Limb (tissue), 2 donors: ENCODE measurements at regions not wholly inside any gene's neighbourhood (a gene's known extent, or its start where the extent isn't known, plus 50 kb on each side); places are given as distances from the start of the nearest gene placed in this dataset.

Source experiments
- DNase-seq, 2 donors: peaks; one replicate each; pipeline ENCODE4 v3.0.0-alpha.2; 2016; ENCODE audit errors: extremely low spot score in 2 of 2

DNA sequence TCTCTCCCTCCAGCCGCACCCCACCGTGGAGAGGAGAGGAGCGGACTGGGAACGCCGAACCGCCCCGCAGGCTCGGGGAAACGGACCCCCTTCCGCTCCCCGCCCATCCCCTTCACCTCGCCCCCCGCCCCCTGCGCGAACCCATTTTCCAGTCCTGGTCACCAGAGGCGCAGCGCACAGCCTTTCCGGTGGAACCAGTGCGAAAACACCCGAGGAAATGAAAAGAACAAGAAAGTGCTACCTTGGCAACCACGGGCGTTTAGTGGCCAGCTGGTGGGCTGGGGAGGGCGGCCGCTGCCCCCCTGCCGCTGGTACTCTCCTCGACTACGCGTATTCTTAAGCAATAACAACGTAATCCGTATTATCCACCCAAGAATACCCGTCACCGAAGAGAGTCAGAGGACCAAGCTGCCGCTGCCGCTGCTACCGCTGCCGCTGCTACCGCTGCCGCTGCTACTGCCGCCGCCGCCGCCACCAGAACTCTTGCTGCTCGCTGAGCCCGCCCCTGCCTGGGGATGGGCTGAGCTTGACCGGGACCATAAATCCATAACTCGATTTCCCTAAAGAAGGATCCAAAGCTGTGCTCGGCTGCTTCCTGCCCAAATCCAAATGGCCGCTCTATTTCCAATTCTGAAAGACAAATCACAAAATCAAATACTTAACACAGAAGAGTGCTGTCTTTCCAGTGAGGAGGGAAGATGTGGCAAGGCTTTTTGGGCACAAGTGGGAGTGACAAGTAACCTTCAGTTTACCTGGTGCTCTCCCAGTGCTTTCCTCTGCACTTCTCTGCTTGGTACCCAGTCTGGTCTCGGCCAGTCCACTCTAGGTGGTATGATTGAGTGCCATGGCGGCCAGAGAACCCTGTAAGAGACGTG, 125.2 kb upstream of the DPYD start:
- DNase-seq: peak in 1 of 2 donors; percentile 64

DNA sequence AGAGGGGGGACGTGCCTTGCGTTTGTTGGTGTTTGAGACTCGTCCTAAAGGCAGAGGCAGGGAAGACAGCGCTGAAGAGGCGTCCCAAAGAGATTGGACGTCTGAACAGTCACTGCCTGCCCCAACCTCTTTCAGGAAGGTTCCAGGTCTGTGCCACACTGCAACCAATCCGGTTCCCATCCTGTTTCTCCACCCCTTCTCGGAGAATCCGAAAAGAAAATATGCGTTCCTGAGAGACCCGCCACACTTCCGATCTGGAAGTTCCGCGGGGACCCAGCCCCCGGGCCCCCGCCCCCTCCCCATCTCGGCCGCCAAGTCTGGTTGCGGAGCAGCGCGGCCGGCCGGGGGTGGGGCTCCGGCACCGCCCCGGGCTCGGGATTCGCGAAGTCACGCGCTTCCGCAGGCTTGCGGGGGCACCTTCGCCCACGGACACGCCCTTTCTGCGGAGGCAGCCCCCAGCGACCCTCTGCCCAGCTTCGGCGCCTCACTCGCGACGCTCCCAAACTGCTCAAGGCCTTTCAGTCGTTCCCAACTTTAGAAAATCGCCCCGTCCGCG, 124.5 kb upstream of the DPYD start:
- peak in 1 of 2 donors; percentile 58 for DNase-seq

DNA sequence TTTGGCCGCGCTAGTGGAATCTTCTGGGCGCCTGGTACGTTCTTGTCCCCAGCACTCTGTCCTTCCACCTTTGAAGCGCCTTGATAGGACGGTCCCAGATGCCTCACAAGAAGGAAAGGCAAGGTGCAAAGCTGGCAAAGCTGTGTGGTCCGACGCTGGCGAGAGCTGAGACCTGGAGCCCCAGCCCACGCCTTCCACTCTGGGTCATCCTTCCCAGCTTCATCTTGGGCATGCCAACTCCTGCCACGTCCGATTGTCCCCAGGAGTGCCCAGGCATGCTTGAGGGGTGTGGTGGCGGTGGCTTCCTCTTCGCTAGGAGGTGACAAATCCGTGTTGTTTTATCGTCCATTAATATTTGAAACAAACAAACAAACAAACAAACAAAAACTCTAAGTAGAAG, 123.9 kb upstream of the DPYD start:
- DNase-seq: peak in 1 of 2 donors; percentile 34

DNA sequence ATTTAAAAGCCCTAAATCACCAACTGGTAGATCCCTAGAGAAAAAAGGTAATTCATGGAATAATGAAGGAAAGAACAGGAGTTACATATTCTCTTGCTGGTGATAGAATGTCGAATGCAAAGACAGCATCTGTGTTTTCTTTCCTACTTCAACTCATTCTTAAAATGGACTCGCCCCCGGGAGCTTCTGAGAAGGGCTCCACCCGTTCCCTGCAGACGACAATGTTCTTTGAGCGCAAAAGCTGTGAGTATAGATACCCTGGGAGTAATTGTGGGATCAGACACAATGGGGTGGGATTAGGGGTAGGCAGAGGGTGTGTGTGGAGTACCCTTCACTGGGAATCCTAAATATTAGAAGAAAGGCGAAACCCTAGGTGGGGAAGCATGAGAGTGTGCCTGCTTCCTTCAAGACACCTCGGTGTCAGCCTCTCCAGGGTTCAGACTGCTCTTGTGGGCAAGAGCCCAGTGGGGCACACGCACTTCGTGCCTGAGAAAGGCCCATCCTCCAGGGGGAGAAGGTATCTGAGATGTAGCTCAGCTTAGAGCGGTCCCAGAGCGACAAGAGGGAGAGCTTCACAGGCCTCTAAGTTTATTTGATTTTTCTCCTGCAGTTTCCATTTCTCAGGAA, 123.3 kb upstream of the DPYD start:
- DNase-seq: peak in 1 of 2 donors; percentile 29

DNA sequence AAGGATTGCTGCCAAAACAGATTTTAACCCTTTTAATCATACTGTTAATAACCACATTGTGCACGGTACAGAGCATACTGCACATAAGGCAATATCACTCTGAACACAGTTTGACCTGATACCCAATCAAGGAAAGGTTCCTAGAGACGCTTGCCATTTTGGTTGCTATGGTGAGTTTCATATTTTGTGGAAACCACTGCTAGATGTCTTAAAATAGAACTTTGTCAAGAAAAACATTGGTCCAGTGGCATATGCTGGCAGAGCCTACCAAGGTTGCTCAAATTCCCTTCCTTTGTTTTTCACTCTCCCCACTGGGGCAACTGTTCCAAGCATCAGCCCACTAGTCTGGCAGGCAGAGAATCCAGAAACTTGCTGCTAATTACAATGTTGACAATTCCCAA, 114.8 kb upstream of the DPYD start:
- no peak for DNase-seq

DNA sequence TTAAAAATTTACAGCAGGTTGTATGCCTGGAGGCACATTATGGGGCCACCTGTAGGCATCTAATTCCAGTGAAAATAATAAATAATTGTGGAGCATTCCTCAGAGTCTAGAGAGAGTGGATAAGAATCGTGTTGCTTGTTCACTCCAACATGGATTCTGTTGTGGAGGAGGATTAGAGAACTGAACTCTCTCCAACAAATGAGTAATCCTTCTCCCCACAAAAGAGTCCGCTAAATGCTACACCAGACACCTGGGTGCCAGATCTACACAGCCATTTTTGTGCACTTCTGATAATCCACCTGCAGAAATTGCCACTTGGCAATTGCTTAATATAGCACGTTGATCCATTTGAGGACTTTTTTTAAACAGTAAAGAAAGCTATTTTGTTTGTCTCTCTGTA, 113.7 kb upstream of the DPYD start:
- DNase-seq: no peak

DNA sequence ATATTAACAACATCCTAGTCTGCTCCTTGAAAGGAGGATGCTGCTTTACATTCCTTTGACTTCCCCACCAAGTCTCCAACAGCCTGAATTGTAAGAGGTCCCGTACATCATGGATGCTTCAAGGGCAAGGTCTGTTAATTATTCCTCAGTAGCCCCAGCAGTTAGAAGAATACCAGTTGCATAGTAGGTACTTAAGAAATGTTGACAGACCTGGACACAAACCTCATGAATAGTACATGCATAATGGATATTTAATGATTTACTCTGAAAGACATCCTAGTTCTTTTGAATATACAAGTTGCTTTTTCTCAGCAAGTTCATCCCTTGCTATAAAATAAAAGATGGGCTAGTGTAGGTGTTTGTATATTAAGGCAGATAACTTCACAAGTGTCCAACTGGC, 112.1 kb upstream of the DPYD start:
- no peak for DNase-seq

DNA sequence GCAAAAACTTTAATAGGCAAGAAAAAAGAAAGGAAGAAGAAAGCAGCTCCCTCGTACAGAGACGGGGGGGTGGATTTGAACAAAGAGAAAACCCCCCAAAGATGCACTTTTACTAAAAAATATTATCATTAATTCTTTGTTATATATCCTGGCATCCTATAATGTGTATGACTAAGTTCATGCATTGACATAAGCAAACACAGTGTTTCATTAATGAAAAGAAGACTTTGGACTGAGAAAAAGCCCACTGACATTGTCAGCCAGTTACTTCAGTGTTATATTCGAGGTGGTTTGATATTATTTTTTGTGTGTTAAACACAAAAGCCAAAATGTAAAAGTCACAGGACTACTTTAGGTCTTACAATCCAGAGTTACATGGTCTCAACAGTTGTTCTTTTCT, 110.1 kb upstream of the DPYD start:
- no peak for DNase-seq

DNA sequence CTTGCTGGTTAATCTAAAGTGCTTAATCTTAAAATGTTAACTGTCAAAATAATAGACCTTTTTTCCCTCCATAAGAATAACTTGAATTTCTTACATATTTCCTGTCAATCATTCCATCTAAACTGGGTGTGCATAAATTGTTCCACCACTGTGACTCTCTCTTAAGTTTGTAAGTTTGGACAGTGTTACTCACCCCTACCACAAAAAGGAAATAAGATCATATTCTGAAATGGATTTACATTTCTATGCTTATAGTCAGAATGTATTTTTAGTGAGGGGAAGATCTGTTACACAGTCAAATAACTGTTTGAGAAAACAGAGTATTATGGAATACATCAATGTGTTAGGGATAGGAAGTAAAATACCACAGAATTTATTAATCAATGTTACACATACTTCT, 109.6 kb upstream of the DPYD start:
- DNase-seq: no peak

DNA sequence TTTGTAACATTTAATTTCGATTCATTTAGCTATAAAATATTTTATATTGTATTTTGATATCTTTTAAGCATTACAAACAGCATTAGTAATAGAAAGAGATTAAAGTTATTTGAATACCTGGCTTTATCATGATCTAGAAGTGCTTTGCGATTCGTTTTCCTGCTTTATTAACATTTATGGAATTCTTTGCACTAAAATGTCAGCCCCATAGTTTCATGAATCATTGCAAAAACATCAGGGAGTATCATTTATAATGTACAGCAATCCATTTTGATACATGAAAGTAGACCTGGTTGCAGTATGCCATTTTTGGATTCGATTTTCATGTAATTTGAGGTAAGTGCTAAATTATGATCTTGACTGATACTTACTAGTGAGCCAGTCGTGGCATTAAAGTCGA, 108.0 kb upstream of the DPYD start:
- DNase-seq: no peak

DNA sequence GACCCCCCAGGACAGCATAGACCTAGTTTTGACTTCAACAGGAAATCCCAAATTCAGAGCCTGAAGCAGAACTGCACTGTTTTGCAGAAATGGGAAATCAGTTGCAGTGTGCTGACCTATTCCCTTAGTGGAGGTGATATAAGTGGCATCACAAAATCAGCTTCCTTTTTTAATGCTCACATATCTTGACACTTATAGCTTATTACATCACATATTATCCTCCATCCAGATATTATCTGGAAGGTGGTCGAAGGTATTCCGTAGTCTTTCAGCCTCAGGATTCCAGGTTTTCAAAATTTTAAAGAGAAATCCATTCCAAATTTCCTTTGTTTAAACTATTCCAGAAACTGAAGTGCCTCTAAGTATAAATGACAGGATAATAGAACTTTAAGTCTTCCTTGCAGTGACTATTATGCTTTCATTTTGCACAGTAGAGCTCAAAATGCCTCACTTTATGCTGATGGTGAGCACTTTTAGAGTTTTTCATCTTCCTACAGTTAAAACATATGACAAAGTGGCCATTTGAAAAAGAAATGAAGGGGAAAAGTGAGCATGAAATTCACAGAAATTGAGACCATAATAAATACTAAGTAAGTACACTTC, 106.4 kb upstream of the DPYD start:
- no peak for DNase-seq

DNA sequence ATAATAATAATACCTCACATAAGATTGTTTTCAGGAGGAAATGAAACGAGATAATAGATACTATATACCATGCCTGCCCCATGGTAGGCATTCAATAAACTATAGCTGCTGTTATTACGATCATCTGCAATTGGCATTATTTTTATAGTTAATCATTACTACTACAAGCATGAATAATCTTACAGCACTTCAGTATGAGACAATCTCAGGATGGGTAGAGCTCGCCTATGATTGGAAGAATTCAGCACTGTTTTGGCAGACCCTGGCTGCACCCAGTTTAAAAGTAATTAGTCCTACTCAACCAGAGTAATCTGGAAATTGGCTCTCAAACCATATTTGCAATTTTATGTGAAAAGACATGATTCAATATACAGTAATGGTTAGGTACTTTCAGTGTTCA, 105.0 kb upstream of the DPYD start:
- no peak for DNase-seq

DNA sequence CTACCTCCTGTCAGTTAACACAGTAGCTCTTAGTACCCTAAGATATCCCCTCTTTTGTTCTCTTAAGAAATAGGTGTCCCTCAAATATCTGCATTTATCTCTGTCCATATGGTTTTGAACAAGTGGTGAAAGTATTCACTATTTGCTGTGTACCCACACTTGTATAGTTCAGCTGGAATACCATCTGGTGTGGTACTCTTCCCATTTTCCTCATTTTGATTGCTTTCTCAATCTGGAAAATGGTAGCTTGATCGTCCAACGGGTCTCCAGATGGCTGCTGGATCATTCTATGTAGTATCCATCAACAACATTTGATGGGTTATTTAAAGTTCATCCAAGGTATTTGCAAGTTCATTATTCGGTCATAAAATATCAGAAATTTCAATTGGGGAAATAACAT, 100.3 kb upstream of the DPYD start:
- no peak for DNase-seq

DNA sequence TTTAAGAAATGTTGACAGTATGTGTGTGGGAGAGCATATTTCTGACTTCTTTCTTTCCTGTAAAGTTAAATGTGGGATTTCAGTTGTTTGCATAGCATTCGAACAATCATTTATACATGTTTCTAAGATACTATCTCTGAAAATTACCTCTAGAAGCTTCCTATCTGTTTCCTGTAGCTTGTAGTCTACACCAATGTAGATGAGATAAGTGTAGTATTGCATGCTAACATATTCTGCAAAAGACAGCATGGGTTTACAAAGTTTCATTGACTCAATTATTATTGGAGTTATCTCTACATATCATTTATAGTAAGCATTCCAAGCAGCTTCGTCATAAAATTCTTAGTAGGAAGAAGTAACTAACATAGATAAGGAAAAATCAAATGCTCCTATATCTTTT, 98.9 kb upstream of the DPYD start:
- no peak for DNase-seq

DNA sequence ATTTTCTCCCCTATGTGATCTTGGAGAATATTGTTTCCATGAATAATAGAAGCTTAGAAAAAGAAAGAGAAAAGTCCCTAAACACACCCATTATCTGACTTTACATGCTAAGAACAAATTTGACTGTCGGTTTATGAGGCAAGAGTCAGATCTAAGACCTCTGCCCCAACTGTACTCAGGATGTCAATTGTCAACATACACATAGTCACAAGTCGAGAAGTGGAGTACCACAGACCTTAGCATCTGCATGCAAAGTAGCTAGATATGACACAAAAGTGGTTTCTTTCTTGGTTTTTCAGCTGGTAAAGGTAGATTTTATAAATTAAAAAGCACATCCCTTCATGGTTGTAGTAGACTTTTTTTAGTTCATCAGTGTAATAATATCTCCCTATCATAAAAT, 97.2 kb upstream of the DPYD start:
- DNase-seq: no peak

DNA sequence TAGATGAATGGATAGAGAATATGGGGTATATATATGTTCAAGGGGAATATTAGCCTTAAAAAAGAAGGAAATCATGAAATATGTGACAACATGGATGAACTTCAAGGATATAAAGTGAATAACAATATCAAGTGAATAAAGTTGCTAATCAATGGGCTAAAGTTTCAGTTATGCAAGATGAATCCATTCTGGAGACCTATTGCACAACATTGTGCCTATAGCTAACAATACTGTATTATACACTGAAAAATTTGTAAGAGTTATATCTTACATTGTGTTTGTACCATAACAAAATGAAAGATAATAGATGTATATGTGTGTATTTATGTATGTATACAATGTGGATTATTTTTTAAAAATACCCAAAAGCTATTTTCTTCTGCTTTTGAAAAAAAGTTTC, 96.3 kb upstream of the DPYD start:
- no peak for DNase-seq

DNA sequence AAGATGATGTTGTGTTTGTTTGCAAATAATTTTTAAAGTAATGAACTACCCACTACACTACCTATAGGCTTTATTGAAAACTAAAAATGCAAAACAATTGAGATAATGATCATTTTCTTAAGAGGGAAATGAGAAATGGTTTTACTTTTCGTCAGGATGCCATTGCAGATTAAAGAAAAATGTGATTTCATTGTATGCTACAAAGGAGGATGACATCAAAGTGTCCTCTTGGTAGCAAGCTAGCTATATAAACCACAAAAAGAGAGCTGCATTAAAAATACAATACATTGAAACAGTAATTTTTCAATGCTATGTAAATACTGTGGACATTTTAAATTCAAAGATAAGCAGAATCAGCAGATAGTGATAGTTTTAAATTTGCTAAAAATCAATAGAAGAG, 87.5 kb upstream of the DPYD start:
- no peak for DNase-seq

DNA sequence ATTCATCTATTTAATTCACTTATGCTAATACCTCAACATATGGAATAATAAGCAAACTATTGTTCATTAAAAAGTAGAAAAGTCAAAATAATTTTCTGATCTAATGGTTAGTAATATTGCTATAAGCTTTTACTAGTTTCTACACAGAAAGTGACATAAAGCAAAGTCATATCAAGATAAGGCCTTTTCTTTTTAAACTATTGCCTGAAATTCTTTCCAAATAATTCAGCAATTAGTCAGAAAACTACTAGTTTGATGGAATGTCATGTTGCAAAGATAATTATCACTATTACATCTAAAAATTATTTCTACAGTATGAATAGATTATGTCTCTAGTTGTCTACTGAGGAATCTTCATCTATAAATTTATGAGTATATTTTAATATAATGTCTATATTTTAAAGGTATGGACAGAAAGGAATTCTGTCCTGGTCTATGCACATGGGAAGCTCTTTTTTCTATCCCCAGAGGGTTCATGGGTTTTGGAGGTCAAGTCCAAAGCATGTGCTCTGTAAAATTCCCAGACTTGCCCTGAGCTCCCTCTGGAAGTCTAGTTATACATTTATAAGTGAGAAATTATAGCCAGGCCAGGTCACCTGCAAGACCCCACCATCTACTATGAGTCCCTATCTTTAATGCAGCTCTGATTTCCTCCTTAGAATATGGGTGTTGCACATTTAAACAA, 84.6 kb upstream of the DPYD start:
- no peak for DNase-seq

DNA sequence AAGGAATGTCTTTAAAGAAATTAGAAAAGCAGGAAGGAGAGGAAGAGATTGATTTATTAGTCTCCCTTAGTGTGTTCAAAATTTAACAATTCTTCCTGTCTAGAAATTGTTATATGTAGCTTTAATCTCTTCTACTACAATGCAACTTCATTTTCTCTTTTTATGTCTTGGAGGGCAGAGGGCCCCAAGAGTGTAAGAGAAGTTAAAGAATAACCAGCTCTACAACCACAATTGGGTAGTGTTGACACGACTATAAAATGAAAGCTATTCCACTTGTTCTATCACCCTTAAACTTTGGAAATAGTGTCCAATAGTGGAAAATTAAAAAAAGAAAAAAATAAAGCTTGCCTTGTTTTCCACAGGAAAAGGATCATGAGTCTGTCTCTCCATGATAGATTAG, 82.6 kb upstream of the DPYD start:
- DNase-seq: no peak

DNA sequence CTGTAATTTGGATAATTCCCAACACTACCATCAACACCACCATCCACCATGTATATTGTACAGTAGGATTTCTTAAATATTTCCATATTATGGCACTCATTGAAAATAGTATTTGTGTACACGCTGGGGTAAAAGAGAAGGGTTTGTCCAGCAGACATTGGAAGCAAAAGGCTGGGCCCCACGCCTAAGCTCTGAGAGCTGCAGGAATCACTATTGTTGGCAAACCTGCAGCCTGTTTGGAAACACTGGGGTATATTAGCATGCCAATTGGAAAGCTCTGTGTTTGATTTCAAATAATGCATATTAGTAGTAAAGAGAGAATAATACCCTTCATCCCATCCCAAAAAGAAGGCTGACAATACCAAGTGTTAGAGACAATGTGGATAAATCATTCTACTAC, 81.5 kb upstream of the DPYD start:
- DNase-seq: no peak

DNA sequence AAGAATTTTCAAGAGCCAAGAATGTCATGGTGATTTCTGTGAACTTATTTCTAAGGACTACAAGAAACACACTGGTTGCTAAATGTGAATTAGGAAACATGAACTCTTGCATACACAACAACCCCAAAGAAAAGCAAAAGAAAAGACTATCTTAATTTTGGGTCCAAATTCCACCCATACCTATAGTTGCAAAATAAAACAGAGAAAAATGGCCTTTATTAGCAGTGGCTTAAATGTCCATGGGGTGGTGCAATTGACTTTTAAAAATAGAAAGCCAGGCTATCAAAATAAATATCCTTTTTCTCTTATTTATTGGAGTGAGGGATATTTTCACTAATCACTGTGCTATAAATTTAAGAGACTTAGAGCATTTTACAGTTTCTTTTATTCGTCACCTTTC, 80.9 kb upstream of the DPYD start:
- DNase-seq: no peak

DNA sequence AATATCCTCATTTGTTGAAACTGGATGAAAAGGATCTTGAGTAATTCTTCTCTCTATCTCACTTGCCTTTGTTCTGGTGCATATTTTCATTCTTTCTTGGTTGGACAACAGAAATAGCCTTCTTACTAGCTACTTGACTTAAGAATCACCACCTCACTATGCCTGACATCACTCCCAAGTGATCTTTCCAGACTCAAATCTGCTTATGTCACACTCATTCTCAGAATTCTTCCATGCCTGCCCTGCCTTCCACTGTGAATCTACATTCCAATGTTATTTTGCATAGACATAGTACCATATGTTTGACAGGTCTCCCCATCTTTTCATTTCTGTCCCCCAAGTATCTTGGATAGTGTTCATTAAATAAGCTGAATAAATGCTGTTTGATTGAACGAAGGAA, 78.5 kb upstream of the DPYD start:
- DNase-seq: no peak
